22Rv1 (cell line): ENCODE measurements at regions not wholly inside any gene's neighbourhood (a gene's known extent, or its start where the extent isn't known, plus 50 kb on each side); places are given as distances from the start of the nearest gene placed in this dataset.

Experiments used
- ZFX ChIP-seq: fragments of 450-650 bp; IDR thresholded peaks from 2 replicates; pipeline ENCODE4 v1.6.1; 2017; ENCODE audit warnings: antibody characterized with exemption, borderline replicate concordance
- TF ChIP-seq, protein P1 (sequence below): fragments of 450-650 bp; IDR thresholded peaks from 2 replicates; pipeline ENCODE4 v1.5.1; 2017; ENCODE audit warnings: mild to moderate bottlenecking

- TF ChIP-seq, protein P1, sequence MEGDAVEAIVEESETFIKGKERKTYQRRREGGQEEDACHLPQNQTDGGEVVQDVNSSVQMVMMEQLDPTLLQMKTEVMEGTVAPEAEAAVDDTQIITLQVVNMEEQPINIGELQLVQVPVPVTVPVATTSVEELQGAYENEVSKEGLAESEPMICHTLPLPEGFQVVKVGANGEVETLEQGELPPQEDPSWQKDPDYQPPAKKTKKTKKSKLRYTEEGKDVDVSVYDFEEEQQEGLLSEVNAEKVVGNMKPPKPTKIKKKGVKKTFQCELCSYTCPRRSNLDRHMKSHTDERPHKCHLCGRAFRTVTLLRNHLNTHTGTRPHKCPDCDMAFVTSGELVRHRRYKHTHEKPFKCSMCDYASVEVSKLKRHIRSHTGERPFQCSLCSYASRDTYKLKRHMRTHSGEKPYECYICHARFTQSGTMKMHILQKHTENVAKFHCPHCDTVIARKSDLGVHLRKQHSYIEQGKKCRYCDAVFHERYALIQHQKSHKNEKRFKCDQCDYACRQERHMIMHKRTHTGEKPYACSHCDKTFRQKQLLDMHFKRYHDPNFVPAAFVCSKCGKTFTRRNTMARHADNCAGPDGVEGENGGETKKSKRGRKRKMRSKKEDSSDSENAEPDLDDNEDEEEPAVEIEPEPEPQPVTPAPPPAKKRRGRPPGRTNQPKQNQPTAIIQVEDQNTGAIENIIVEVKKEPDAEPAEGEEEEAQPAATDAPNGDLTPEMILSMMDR = no peak
- no peak for TF ChIP-seq ZFX
Observed at GRCh38 chr13:90276216-90276615, 1071.3 kb upstream of the MIR17HG start.
